GM18517 (cell line): ENCODE measurements at regions not wholly inside any gene's neighbourhood (a gene's known extent, or its start where the extent isn't known, plus 50 kb on each side); places are given as distances from the start of the nearest gene placed in this dataset.

ENCODE experiments used
- ATAC-seq: cut with Tn5 transposase; IDR thresholded peaks from one replicate; pipeline ENCODE4 v1.9.1; 2021; ENCODE audit warnings: mild to moderate bottlenecking, moderate library complexity; ENCODE audit not compliant: unreplicated experiment

DNA sequence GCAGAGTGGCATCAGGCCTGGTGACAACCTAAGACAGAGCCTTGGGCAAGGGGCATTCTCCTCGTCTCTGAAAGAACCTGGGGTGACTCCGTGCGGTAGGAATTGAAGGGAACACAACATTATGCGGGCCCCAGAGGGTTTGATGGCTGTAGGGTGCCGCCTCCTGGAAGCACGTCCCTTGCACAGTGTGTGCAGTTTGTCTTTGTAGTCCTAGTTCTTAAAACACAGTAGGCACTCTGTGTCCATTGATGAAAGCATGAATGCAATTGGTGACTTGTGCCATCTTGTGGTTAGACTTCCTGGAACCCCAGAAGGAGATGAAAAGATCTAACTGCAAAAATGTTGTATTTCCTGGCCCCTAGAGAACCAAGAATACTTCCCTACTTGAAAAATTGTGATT, 279.8 kb downstream of the UTP18 start:
- ATAC-seq = no peak

DNA sequence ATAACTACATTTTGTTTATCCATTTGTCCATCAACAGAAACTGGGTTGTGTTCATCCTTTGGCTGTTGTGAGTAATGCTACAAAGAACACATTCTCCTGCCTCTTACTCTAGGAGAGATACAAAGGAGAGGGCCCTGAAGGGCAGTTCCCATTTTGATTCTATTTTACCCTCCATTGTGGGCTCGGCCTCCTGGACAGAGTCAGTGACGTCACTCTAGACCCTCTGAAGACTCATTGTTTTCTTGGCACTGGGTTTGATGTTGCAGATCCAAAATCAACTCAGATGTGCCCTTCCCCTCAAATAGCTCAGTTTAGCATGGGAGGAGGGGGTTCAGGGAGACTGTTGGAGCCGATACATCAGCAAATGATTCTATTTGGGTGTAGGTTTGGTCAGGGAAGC, 280.9 kb downstream of the UTP18 start:
- ATAC-seq = no peak

DNA sequence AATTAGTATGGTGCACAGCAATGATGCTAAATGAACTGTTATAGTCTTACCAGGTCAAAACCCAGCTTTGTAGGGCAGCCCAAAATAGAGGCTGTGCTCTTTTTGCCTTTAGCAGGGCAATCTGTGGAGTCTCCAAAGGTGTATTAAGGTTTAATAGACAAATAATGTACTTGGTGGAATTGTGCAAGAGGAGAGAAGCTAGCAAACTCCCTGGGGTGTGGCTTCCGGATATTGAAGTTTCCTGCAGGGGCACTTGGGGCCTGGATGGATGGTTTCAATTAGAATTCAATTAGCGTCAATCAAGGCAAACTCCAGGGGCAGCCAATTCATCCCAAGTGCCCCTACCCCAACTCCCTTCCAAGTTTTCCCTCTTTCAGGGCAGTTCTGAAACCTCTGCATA, 285.8 kb downstream of the UTP18 start:
- no peak for ATAC-seq

DNA sequence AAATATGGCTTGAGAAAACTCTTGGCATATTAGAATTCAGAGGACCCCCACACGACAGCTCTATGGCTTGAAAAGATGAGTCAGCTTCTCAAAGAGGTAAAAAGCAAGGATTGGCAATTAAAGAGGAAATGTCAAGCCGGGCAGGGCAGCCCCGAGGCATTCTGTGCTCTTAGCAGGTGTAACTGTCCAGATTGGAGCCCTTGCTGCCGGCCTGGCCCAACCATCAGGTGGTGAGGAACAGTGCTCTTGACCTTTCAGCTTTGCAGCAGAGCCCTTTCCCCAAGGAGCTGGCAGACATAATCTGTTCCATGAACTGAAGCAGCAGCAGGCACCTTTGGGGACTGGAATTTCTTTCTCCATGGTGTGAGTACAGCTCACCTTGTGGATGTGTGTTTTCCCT, 287.8 kb downstream of the UTP18 start:
- no peak for ATAC-seq

DNA sequence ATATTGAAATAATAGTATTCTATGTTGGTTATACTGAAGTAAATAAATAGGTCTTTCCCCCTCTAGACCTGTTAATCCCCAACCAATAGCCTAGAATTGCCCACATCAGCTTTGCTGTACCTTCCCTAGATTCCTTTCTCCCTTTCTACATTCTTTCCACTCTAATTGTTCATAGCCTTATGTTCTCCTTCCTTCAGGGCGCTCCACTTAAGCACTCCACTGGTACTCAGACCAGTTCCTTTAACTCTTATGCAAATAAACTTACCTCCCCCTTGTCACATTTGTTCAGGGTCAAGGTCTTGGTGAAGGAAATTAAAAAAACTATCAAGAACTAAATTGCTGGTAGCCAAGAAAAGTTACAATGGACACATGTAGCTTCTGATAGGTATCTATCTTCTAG, 294.8 kb downstream of the UTP18 start:
- ATAC-seq = no peak

DNA sequence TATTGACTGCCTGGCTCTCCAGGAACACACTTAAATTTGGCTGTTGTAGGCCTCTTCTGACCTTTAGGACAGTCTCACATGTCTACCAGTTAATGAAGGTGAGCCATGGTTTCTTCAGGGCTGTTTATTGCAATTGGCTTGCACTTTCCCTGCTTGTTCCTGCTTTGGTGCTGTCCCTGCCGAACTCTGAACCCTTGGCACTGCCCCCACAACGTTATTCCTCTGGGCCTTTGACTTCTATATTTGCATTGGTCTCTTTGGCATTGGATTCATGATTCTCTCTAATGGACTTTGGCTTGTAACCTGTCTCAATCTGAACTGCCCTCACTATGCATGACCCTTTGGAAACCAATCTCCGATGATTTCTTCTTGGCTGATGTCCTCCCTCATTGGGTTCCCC, 299.4 kb downstream of the UTP18 start:
- no peak for ATAC-seq

DNA sequence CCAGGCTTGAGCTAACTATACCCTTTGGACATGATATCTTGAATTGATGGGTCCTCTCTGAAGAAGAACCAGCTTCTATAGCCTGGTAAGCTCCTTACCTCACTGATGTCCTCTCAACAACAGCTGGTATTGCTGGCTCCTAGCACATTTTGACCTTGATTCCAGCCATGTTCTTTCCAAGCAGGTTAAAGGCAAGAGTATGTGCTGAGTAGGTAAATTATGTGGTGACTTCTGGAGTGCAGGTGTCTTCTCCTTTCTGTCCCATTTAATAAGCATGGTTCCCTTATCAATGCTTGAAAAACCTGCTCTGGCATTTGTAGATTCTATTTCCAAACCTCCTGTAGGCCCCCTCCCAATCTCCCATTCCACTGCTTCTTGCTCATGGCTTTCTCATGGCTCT, 300.1 kb downstream of the UTP18 start:
- ATAC-seq = no peak

DNA sequence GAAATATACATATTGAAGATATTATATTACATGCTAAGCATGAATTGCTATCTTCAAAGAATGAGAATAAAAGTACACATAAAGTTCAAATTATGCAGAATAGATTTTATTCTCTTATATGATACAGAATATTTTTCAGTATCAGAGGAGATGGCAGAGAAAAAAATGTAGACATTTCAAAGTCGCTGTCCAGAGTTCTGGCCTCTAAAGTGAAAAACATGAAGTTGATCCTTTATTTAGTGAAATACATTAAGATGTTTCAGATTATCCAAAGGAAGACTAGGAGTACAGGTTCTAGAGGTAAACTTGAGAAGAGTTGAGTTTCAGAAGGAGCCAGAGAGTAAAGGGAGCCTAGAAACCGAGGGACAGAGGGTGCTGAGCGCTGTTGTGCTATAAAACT, 303.6 kb downstream of the UTP18 start:
- ATAC-seq = no peak

DNA sequence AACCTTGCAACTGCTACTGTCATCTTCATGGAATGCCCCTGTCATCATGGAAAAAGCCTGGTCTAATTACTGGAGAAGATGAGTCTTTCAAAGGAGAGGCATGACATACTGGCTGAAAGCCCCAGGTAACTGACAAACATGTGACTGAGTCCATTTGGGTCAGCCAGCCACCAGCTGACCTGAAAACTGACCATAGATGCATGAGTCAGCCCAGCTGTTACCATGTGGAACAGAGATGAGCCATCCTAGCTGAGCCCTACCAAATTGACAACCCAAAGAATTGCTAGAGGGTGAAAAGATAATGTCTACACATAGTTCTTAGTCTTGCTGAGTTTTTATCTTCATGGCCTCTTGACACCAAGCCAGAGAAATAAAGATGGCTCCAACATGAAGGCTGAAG, 311.8 kb downstream of the UTP18 start:
- no peak for ATAC-seq
